Fibroblast of lung (primary cell): ENCODE measurements at regions not wholly inside any gene's neighbourhood (a gene's known extent, or its start where the extent isn't known, plus 50 kb on each side); places are given as distances from the start of the nearest gene placed in this dataset.

Source experiments
- DNase-seq, 2 donors: peaks; one replicate each; pipeline versions ENCODE4 v3.0.0 to v3.0.0-alpha.2; 2010; ENCODE audit warnings: low read depth in 2 of 2
- H2AFZ ChIP-seq: 2 replicates; pipeline ENCODE4 v1.5.1; 2012; ENCODE audit warnings: low read length, control low read depth, inconsistent platforms
- H3K27ac ChIP-seq: 2 replicates; pipeline ENCODE4 v1.5.1; 2011; ENCODE audit warnings: low read length, control low read depth; ENCODE audit not compliant: insufficient read depth
- H3K27me3 ChIP-seq: 2 replicates; pipeline ENCODE4 v1.5.1; 2011; ENCODE audit warnings: mild to moderate bottlenecking, low read length; ENCODE audit not compliant: control insufficient read depth, insufficient read depth
- H3K36me3 ChIP-seq: 2 replicates; pipeline ENCODE4 v1.5.1; 2011; ENCODE audit warnings: low read length; ENCODE audit not compliant: control insufficient read depth, insufficient read depth
- H3K4me1 ChIP-seq: 2 replicates; pipeline ENCODE4 v1.5.1; 2011; ENCODE audit warnings: low read length; ENCODE audit not compliant: control insufficient read depth, insufficient read depth; ENCODE audit errors: extremely low read depth
- H3K4me2 ChIP-seq: 2 replicates; pipeline ENCODE4 v1.5.1; 2011; ENCODE audit warnings: low read length, control low read depth; ENCODE audit not compliant: insufficient read depth; ENCODE audit errors: extremely low read depth
- H3K4me3 ChIP-seq, 4 experiments: fragments of 200-600 bp in 1 of 4; sonication (generic) in 1 of 4; replicated peaks in 1 of 4; 2 replicates each; pipeline ENCODE4 v1.5.1; 2011 to 2016; ENCODE audit warnings: low read length in 4 of 4, low read depth in 3 of 4, mild to moderate bottlenecking in 3 of 4, control low read depth in 2 of 4, inconsistent platforms in 1 of 4, mixed read lengths in 1 of 4; ENCODE audit not compliant: insufficient read depth in 1 of 4; ENCODE audit errors: control extremely low read depth in 1 of 4
- H3K79me2 ChIP-seq: 2 replicates; pipeline ENCODE4 v1.5.1; 2012; ENCODE audit warnings: mild to moderate bottlenecking, low read length, inconsistent platforms; ENCODE audit not compliant: control insufficient read depth, insufficient read depth
- H3K9ac ChIP-seq: 2 replicates; pipeline ENCODE4 v1.5.1; 2011; ENCODE audit warnings: mild to moderate bottlenecking, low read length, control low read depth; ENCODE audit not compliant: insufficient read depth
- H3K9me3 ChIP-seq: 2 replicates; pipeline ENCODE4 v1.5.1; 2012; ENCODE audit warnings: low read depth, low read length; ENCODE audit not compliant: control insufficient read depth, insufficient read depth
- H4K20me1 ChIP-seq: 2 replicates; pipeline ENCODE4 v1.5.1; 2011; ENCODE audit warnings: low read length; ENCODE audit not compliant: control insufficient read depth, insufficient read depth; ENCODE audit errors: extremely low read depth
- EZH2 ChIP-seq: IDR thresholded peaks from 2 replicates; pipeline ENCODE4 v1.5.1; 2012; ENCODE audit warnings: low read length, control low read depth, mild to moderate bottlenecking; ENCODE audit errors: missing control alignments
- TF ChIP-seq, protein P1 (sequence below), 2 donors: IDR thresholded peaks in 1 of 2; conservative IDR thresholded peaks in 1 of 2; 1 replicate in 1 of 2; 2 replicates in 1 of 2; pipeline ENCODE4 v1.5.1; 2011 to 2012; ENCODE audit warnings: low read length in 2 of 2, control low read depth in 1 of 2, inconsistent platforms in 1 of 2, low read depth in 1 of 2, mild to moderate bottlenecking in 1 of 2

DNA sequence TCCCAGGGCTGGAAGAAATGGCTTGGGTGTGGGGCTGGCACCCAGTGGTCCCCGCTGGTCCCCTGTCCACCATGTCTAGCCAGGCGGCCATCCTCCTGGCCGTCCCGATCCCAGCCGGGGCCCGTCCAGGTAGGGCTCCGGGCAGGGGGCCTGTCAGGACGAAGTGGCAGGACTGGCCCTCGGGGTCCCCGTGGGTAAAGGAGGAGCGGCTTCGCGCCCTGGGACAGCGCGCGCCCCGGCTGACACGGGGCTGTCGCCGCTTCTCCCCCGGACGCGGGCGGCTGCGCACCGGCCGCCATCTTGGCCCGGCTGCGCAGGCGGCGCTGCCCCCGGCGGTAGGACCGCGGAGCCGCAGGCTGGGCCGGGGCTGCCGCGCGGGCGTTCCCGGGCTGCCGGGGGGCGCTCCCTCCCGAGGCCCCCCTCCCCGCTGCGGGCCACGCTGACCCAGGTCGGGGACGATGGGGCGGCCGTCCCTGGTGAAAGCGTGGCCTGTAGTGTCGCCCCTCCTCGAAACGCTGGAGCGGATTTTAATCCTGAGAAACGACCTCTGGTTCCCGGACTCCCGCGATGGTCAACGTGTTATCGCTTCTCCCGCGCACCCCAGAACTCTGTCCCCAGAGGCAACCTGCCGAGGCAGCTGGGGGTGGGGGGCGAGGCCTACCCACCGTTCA lies 60.4 kb upstream of the BCOR start:
- peak overlapping the region; percentile 58 for H3K9ac ChIP-seq
- no peak overlapping the region for H3K27ac ChIP-seq

DNA sequence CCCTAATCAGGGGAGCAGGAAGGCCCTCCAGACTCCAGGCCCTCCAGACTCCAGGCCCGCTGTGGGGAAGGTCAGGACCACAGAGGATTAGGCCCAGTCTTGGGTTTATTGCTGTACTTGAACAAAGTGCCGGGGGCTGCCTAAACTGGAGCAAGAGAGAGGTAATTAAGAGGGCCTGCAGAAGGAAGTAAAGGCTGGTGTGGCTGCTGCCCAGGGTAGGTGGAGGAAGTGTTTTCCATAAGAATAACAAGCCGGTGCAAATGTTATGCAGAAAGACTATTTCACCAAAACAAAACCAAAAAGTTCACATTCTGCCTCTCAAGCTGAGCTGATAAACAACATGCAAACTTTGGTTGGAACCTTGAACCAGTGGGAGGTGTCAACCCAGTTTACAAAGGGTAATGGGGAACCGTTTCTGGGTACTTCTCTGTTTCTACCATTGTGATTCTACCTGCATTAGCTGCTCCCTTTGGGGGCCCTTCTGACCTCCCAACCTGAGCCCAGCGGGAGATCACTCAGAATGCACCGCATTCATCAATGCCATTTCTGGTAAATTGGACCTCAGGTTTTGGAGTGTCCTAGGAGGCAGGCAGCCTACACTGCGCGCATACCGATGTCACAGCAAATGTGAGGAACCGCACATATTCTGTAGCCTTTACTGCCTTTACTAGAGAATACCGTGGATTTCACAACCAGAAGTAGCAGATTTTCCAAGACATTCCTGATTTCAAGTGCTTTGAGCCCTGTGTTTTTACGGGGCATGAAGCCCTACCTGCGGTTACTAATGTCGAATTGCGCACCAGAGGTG lies 59.7 kb upstream of the BCOR start:
- Histone ChIP-seq H3K4me2 (peak overlapping the region; percentile 64), H3K27me3 (peaks cover 3% of the 10 kb centered on the region), H3K9ac (peak overlapping the region; percentile 58), H3K36me3 (no peaks in the 10 kb centered on the region), H3K27ac (no peak overlapping the region), H2AFZ (no peak overlapping the region), H3K4me3 (peak overlapping the region in 2 of 4 experiments; percentile 29 to 53), H3K79me2 (no peaks in the 10 kb centered on the region), H4K20me1 (no peaks in the 10 kb centered on the region), H3K4me1 (peaks cover 2% of the 10 kb centered on the region), H3K9me3 (no peaks in the 10 kb centered on the region)
- TF ChIP-seq EZH2 = no peak
- TF ChIP-seq, protein P1, sequence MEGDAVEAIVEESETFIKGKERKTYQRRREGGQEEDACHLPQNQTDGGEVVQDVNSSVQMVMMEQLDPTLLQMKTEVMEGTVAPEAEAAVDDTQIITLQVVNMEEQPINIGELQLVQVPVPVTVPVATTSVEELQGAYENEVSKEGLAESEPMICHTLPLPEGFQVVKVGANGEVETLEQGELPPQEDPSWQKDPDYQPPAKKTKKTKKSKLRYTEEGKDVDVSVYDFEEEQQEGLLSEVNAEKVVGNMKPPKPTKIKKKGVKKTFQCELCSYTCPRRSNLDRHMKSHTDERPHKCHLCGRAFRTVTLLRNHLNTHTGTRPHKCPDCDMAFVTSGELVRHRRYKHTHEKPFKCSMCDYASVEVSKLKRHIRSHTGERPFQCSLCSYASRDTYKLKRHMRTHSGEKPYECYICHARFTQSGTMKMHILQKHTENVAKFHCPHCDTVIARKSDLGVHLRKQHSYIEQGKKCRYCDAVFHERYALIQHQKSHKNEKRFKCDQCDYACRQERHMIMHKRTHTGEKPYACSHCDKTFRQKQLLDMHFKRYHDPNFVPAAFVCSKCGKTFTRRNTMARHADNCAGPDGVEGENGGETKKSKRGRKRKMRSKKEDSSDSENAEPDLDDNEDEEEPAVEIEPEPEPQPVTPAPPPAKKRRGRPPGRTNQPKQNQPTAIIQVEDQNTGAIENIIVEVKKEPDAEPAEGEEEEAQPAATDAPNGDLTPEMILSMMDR (conservative IDR thresholded peaks at IDR 0.05 in 1 of 2, IDR thresholded peaks at IDR 0.05 in 1 of 2; ENCODE audit: low read depth in 1 of 2, low read length in 2 of 2) = no peak
- DNase-seq = no peak

More for the DNA sequence above, 60.4 kb upstream of the BCOR start:
- no peaks in the 10 kb centered on the region for H3K79me2 ChIP-seq
- no peak for DNase-seq
- peak overlapping the region; percentile 23 to 53 (median 36) for H3K4me3 ChIP-seq
- H3K9me3 ChIP-seq = no peaks in the 10 kb centered on the region
- H3K27me3 ChIP-seq = peaks cover 3% of the 10 kb centered on the region
- TF ChIP-seq, protein P1 (conservative IDR thresholded peaks at IDR 0.05 in 1 of 2, IDR thresholded peaks at IDR 0.05 in 1 of 2; ENCODE audit: low read depth in 1 of 2, low read length in 2 of 2) = peak in 1 of 2 donors; percentile 8
- TF ChIP-seq EZH2 = no peak
- peaks cover under 1% of the 10 kb centered on the region for H3K4me1 ChIP-seq
- H2AFZ ChIP-seq = peak overlapping the region; percentile 29
- no peaks in the 10 kb centered on the region for H4K20me1 ChIP-seq
- no peaks in the 10 kb centered on the region for H3K36me3 ChIP-seq
- H3K4me2 ChIP-seq = peak overlapping the region; percentile 79

DNA sequence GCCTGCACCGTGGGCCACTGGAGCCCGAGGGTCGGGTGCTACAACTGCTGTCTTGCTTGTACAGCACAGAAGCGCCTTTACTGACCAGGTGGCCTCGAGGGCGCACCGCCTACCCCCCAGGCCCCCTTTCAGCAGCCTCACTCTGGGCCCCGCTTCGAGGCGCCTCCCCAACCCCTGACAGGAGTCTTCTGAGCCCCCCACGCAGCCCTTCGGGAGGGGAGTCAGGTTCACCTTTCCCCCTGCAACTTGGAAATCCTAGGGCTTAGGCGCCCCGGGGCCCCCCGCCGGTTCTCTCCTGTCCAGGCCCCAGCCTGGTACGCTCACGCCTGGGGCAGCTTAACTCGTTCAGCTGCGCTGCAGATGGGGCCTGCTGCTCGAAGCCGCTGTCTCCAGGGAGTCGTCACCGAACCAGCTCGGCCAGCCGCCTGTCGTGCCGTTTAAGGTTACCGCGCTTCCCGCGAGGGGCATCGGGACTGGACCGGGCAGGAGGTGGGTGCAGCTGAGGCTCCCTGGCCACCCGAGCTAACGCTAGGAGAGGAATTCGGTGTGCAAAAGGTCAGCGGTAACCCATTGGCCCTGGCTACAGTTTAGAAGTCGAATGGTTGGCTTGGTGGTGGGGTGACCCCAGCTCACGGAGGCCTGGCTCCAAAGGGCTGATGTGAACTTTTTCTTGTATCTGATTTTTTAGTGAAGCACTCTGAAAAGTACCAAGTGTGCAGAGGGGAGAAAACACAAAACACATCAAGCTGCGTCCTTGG lies 58.9 kb upstream of the BCOR start:
- Histone ChIP-seq H3K9ac (no peak overlapping the region), H3K36me3 (no peaks in the 10 kb centered on the region), H4K20me1 (no peaks in the 10 kb centered on the region), H3K4me1 (peaks cover 2% of the 10 kb centered on the region), H2AFZ (no peak overlapping the region), H3K4me2 (no peak overlapping the region), H3K79me2 (no peaks in the 10 kb centered on the region), H3K27ac (no peak overlapping the region), H3K4me3 (no peak overlapping the region), H3K9me3 (no peaks in the 10 kb centered on the region), H3K27me3 (peaks cover 3% of the 10 kb centered on the region)
- no peak for DNase-seq
- TF ChIP-seq EZH2 = no peak
- TF ChIP-seq, protein P1 (conservative IDR thresholded peaks at IDR 0.05 in 1 of 2, IDR thresholded peaks at IDR 0.05 in 1 of 2; ENCODE audit: low read depth in 1 of 2, low read length in 2 of 2) = no peak
